HFF-Myc (cell line): ENCODE measurements at regions not wholly inside any gene's neighbourhood (a gene's known extent, or its start where the extent isn't known, plus 50 kb on each side); places are given as distances from the start of the nearest gene placed in this dataset.

Experiments
- DNase-seq: peaks from one replicate; pipeline ENCODE4 v3.0.0-alpha.2; 2011; ENCODE audit warnings: low read depth; ENCODE audit errors: extremely low read depth
- H3K4me3 ChIP-seq: replicated peaks from 2 replicates; pipeline ENCODE4 v1.5.1; 2011; ENCODE audit warnings: low read depth, mild to moderate bottlenecking, control low read depth, low read length
- CTCF ChIP-seq: IDR thresholded peaks from 2 replicates; pipeline ENCODE4 v1.5.1; 2012; ENCODE audit warnings: mild to moderate bottlenecking, low read depth, low read length, control low read depth; ENCODE audit errors: missing control alignments

GRCh38 chr16:76796978-76797377 is 394.0 kb upstream of the MON1B start:
- no peak overlapping the region for H3K4me3 ChIP-seq
- no peak for DNase-seq
- TF ChIP-seq CTCF: no peak

- H3K4me3 ChIP-seq: no peak overlapping the region
- no peak for DNase-seq
- no peak for TF ChIP-seq CTCF
These were observed 393.5 kb upstream of the MON1B start for GRCh38 chr16:76797457-76797856.

GRCh38 chr16:76800196-76800595 is 390.8 kb upstream of the MON1B start:
- no peak for DNase-seq
- no peak for TF ChIP-seq CTCF
- no peak overlapping the region for H3K4me3 ChIP-seq

GRCh38 chr16:76801357-76801756 is 389.6 kb upstream of the MON1B start:
- no peak for TF ChIP-seq CTCF

GRCh38 chr16:76816475-76816874 is 374.5 kb upstream of the MON1B start:
- no peak for DNase-seq
- H3K4me3 ChIP-seq: no peak overlapping the region
- TF ChIP-seq CTCF: no peak

More at GRCh38 chr16:76801357-76801756, 389.6 kb upstream of the MON1B start:
- no peak for DNase-seq
- no peak overlapping the region for H3K4me3 ChIP-seq

GRCh38 chr16:76818606-76819181 is 372.3 kb upstream of the MON1B start:
- TF ChIP-seq CTCF: no peak
- no peak overlapping the region for H3K4me3 ChIP-seq
- no peak for DNase-seq
